Activated naive CD4-positive, alpha-beta T cell treated with anti-CD3 and anti-CD28 coated beads for 36 hours (primary cell): ENCODE measurements at regions not wholly inside any gene's neighbourhood (a gene's known extent, or its start where the extent isn't known, plus 50 kb on each side); places are given as distances from the start of the nearest gene placed in this dataset.
A peak's percentile ranks its signal among the peaks of the same experiment; 100 is the strongest.

Experiments used
- CTCF ChIA-PET: fragments of 350-600 bp; sonication (Branson Sonifier 250); formaldehyde crosslinking; loops from one replicate; lab custom pipeline; 2021; ENCODE audit warnings: antibody characterized with exemption; lab: Charles Lee
- DNase-seq: peaks from one replicate; pipeline ENCODE4 v3.0.0-alpha.2; 2020
- H3K27ac Mint-ChIP-seq: one replicate; pipeline ENCODE4 v1.8.0; 2021; ENCODE audit warnings: mild to moderate bottlenecking, mixed read lengths
- H3K27me3 Mint-ChIP-seq: one replicate; pipeline ENCODE4 v1.8.0; 2021; ENCODE audit warnings: low read depth, mixed read lengths
- H3K36me3 Mint-ChIP-seq: one replicate; pipeline ENCODE4 v1.8.0; 2021; ENCODE audit warnings: low read depth, mixed read lengths
- H3K4me1 Mint-ChIP-seq: one replicate; pipeline ENCODE4 v1.8.0; 2021; ENCODE audit warnings: low read depth, mixed read lengths
- H3K4me3 Mint-ChIP-seq: one replicate; pipeline ENCODE4 v1.8.0; 2021; ENCODE audit warnings: mild to moderate bottlenecking, moderate library complexity, mixed read lengths
- H3K9me3 Mint-ChIP-seq: one replicate; pipeline ENCODE4 v1.8.0; 2021; ENCODE audit warnings: mixed read lengths
- intact Hi-C: fragments of 100-400 bp; cut with micrococcal nuclease; formaldehyde crosslinking; loops from one replicate; pipeline ENCODE4 v1.15.1; 2023

DNA sequence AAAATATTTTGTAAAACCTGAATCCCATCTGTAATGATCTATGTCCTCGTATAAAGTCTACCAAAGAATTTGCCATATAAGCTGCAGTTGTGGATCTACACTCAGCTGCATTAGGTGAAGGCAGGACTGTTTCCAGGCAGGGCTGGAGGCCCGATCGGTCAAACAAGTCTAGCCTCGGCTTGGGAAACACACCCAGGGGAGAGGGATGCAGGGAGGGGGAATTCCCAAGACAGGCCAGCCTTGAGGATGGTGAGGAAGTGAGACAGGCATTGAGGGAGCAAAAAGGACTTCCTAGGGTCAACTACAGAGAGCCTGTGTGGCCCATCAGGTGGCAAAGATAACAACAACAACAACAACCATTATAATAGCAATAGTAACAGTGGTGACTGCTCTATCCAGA, 174.1 kb upstream of the FSTL4 start:
- H3K9me3 Mint-ChIP-seq: peaks cover 5% of the 10 kb centered on the region
- H3K4me3 Mint-ChIP-seq: no peak overlapping the region
- H3K4me1 Mint-ChIP-seq: no peaks in the 10 kb centered on the region
- CTCF ChIA-PET: no interaction called here
- intact Hi-C loops: no loop called here
- no peaks in the 10 kb centered on the region for H3K27me3 Mint-ChIP-seq
- no peaks in the 10 kb centered on the region for H3K36me3 Mint-ChIP-seq
- no peak overlapping the region for H3K27ac Mint-ChIP-seq
- no peak for DNase-seq

DNA sequence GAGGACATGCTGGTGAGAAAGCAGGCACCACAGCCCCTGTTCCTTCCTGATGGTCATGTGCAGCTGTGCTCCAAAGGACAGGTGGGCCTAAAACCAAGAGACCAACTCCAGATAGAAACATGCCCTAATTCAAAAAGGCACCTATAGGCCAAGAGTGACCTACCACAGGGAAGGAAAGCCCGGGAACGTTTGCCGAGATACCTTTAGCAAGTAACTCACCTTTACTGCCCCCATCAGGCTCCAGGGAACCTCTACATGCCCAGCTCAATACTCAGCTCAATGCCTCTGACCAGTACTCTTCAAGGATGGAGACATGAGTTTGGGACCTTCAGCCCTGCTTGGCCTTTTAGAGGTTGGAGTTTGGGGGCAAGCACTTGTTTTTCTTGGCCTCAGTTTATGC, 172.8 kb upstream of the FSTL4 start:
- CTCF ChIA-PET: no interaction called here
- H3K9me3 Mint-ChIP-seq: peaks cover 5% of the 10 kb centered on the region
- intact Hi-C loops: no loop called here
- DNase-seq: no peak
- no peak overlapping the region for H3K4me3 Mint-ChIP-seq
- H3K36me3 Mint-ChIP-seq: no peaks in the 10 kb centered on the region
- no peaks in the 10 kb centered on the region for H3K27me3 Mint-ChIP-seq
- no peaks in the 10 kb centered on the region for H3K4me1 Mint-ChIP-seq
- H3K27ac Mint-ChIP-seq: no peak overlapping the region

DNA sequence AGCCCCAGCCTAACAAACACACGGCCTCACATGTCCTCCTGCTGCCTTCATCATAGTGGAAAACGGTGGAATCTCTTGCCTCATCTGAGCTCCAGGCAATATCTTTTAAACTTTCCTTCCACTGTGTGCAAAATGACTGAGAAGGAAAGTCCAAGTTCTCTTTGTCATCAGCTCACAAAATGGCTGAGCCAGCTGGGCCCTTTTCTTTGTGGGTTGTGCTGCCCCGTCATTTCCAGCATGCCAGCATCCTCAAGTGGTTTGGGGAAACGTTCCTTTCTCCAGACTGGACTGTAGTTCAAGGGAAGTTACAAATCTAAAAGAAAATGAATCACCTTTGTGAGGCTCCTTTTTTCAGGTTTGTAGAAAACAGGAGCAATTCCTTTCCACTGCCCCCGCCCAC, 171.1 kb upstream of the FSTL4 start:
- CTCF ChIA-PET: no interaction called here
- no peaks in the 10 kb centered on the region for H3K36me3 Mint-ChIP-seq
- intact Hi-C loops: no loop called here
- H3K27ac Mint-ChIP-seq: no peak overlapping the region
- H3K27me3 Mint-ChIP-seq: no peaks in the 10 kb centered on the region
- H3K4me1 Mint-ChIP-seq: no peaks in the 10 kb centered on the region
- H3K4me3 Mint-ChIP-seq: no peak overlapping the region
- H3K9me3 Mint-ChIP-seq: peaks cover 5% of the 10 kb centered on the region
- DNase-seq: peak; percentile 11

DNA sequence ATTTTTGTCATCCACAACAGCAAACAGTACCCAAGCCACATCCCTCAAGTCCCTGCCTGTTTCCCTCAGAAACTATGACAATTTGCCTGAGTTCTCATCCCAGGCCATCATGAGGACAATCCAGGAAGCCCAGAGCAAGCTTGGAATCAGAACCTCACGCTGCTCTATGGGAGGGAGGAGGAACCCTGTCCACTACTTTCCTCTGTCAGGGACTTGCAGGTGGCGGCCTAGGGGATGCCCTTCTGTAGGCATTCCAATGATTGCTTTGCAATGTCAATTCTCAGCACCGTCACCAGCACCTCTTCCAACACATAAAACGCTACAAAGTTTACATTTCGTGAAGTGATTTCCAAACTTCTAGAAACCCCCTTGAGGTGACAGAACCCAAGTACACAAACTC, 170.4 kb upstream of the FSTL4 start:
- Mint-ChIP-seq H3K27me3 (no peaks in the 10 kb centered on the region), H3K9me3 (peaks cover 5% of the 10 kb centered on the region), H3K4me3 (no peak overlapping the region), H3K36me3 (no peaks in the 10 kb centered on the region), H3K4me1 (no peaks in the 10 kb centered on the region), H3K27ac (no peak overlapping the region)
- DNase-seq: no peak
- intact Hi-C loops: no loop called here
- CTCF ChIA-PET: no interaction called here

DNA sequence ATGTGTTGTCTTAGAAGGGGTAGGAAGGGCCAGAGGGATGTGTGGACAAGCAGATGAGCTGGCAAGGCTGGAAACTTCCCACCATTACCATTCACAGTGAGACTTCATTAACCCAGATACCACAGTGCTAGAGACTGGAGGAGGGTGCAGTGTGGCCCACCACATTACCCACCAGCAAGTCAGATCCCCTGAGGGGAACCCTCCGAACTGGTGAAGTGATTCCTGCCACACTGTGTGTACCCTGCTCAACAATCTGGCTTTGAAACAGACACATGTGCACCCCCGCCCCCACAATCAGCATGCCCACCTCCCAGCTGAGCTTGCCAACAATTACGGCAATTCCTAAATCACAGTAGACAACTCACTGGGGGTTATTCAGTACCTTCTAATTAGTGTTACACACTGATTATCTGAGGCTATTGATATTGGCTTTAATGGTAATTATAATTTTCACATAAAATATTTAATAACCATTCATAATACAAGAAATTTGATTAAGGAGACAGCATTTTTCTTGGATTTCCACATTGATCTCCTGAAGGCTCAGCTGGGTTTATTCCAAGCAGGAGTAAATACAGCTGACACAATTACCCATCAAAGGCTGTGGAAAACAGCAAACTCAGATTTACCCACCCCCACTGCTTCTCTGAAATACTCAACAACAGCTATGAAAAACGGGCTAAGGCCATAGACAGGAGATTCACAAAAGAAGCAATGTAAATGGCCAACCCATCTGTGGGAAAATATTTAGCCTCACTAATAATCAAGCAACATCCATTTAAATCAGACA, 169.3 kb upstream of the FSTL4 start:
- Mint-ChIP-seq H3K36me3 (no peaks in the 10 kb centered on the region), H3K4me3 (no peak overlapping the region), H3K27me3 (no peaks in the 10 kb centered on the region), H3K27ac (no peak overlapping the region), H3K9me3 (peaks cover 5% of the 10 kb centered on the region), H3K4me1 (no peaks in the 10 kb centered on the region)
- no peak for DNase-seq
- CTCF ChIA-PET: no interaction called here
- intact Hi-C loops: no loop called here

DNA sequence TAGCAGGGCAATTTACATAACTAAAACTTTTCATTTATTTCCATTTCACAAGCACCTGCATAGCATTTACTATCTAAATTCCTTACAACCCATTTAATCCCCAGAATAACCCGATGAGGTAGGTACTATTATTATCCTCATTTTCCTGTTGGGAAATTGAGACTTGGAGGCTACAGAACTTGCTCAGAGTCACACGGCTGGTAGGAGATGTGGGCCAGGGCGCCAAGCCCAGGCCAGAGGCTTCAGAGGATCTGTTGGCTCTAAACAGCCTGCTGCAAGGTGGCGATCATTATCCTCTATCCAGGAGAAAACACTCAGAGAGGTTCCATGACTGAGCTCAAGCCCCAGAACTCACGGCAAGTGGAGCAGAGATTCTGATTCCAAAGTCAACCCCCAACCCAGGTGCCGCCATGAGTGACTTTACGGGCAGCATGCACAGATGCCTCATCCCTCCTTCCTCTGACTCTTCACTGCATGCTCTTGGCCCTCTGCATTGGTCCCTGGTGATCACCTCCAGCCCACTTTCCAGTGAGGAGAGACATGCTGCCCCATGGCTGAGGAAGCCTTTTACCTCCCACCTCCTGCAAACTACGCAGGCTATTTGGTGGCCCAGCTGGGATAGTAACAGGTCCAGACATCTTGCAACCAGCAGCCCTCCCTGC, 168.4 kb upstream of the FSTL4 start:
- Mint-ChIP-seq H3K36me3 (no peaks in the 10 kb centered on the region), H3K27ac (no peak overlapping the region), H3K4me1 (no peaks in the 10 kb centered on the region), H3K27me3 (no peaks in the 10 kb centered on the region), H3K9me3 (peaks cover 5% of the 10 kb centered on the region), H3K4me3 (no peak overlapping the region)
- no peak for DNase-seq
- CTCF ChIA-PET: no interaction called here
- intact Hi-C loops: no loop called here

DNA sequence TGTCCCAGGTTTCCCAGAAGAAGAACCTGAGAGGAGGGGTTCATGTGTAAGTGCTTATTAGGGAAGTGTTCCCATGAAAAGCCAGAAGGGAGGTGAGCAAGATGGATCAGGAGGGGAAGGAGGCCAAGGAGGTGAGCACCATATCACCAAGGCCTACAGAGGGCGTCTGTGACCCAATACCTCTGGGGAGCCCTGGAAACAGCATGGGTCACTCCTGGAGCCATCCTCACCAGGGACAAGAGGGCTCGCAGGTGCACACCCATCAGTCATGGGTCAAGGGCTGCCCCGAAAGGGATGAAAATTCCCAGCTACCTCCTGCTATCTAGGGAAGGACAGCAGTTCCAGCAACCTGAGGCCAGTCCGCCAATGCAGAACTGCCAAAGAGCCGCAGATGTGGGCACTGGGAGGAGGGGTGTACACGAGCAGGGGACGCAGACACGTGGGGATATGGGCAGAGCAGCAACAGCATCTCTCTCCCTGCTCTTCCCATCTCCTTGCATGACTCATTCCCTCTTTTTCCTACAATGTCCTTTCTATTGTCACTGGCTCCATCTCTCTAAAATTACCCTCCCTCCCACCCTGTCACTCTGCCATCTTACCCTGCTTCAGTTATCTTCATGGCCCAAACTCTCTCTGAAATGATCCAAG, 167.6 kb upstream of the FSTL4 start:
- CTCF ChIA-PET: interaction anchor here (0.7 kb wide), 1 partner anchor 90 kb away, joined by 3 read pairs; no protein-coding TSS in a partner anchor
- H3K36me3 Mint-ChIP-seq: no peaks in the 10 kb centered on the region
- intact Hi-C loops: loop anchor here (5.0 kb wide), 1 partner anchor 77 kb away; no protein-coding TSS in a partner anchor
- no peaks in the 10 kb centered on the region for H3K4me1 Mint-ChIP-seq
- DNase-seq: no peak
- H3K9me3 Mint-ChIP-seq: peaks cover under 1% of the 10 kb centered on the region
- H3K27ac Mint-ChIP-seq: no peak overlapping the region
- H3K4me3 Mint-ChIP-seq: no peak overlapping the region
- no peaks in the 10 kb centered on the region for H3K27me3 Mint-ChIP-seq

DNA sequence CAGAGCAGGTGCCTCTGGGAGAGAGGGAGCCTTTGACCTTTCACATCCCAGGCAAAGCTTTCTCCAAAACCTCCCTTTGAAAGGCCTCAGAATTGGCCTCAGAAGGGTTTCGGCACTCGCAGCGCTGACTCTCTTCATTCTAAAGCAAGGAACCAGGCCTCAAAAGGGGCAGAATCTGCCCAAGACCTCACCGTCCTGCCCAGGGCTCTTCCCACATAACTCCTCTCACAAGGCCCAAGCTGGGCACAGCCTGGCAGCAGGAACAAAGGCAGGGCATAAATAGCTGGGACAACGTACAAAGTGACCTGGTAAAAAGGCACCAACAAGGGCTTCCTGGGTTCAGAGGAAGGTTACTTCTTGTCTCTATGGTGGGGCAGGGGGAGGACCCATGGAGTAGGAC, 166.3 kb upstream of the FSTL4 start:
- Mint-ChIP-seq H3K36me3 (no peaks in the 10 kb centered on the region), H3K9me3 (no peaks in the 10 kb centered on the region), H3K4me3 (no peak overlapping the region), H3K4me1 (no peaks in the 10 kb centered on the region), H3K27ac (no peak overlapping the region), H3K27me3 (no peaks in the 10 kb centered on the region)
- CTCF ChIA-PET: interaction anchor here (0.6 kb wide), 1 partner anchor 121 kb away, joined by 4 read pairs; no protein-coding TSS in a partner anchor
- intact Hi-C loops: loop anchor here (5.0 kb wide), 1 partner anchor 79 kb away; no protein-coding TSS in a partner anchor
- no peak for DNase-seq

DNA sequence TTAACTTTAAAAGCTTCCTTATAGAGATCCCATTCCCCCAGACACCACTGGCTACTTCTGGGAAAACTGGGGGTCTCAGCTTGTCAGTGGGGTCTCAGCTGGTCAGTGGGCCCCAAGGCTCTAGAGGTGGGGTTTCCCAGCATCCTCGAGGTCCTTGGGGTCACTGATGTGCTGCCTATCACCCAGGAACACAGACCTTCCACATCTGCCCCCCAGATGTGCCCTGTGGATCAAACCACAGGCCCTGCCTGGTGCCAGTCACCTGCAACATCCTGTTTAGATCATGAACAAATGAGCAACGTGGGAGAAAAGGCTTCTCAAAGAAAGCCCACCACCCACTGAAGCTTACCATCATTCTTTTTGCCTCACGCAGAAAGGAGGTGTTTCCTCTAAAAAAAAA, 165.6 kb upstream of the FSTL4 start:
- DNase-seq: no peak
- Mint-ChIP-seq H3K36me3 (no peaks in the 10 kb centered on the region), H3K27ac (no peak overlapping the region), H3K4me1 (no peaks in the 10 kb centered on the region), H3K9me3 (no peaks in the 10 kb centered on the region), H3K27me3 (no peaks in the 10 kb centered on the region), H3K4me3 (no peak overlapping the region)
- CTCF ChIA-PET: interaction anchor here (0.6 kb wide), 1 partner anchor 120 kb away, joined by 4 read pairs; no protein-coding TSS in a partner anchor
- intact Hi-C loops: loop anchor here (5.0 kb wide), 1 partner anchor 79 kb away; no protein-coding TSS in a partner anchor

DNA sequence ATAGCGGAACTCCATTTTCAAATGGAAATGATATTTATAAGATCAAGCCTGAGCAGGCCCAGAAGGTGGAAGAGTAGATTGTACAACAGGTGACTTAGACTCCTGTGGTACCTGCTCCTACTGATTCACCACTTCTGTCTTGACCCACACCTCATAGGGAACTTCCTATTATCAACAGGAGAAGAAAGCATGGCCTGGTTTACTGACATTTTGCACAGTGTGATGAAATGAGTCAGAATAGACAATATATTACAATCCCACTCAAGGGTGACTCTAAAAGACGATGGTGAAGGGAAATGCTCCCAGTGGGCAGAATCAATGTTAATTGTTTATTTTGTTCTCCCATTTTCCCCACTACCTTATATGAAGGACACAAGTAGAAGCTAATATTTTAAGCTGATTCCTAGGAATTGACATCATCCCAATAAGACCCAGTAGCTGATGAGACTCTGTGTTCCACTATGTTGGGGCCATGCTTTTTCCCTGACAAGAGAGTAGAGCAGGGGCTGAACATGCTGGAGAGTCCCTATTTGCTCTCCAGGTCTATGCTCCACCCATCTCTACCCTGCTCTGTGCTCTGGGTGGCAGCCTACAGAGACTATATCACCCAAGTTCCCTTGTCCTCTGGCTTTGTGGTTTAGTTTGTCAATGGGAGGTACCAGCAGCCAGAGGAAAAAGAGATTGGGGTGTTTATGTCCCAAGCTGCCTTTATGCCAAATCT, 163.4 kb upstream of the FSTL4 start:
- H3K4me1 Mint-ChIP-seq: no peaks in the 10 kb centered on the region
- H3K9me3 Mint-ChIP-seq: no peaks in the 10 kb centered on the region
- intact Hi-C loops: loop anchor here (5.0 kb wide), 1 partner anchor 82 kb away; no protein-coding TSS in a partner anchor
- H3K4me3 Mint-ChIP-seq: no peak overlapping the region
- CTCF ChIA-PET: no interaction called here
- H3K36me3 Mint-ChIP-seq: no peaks in the 10 kb centered on the region
- peaks cover 5% of the 10 kb centered on the region for H3K27me3 Mint-ChIP-seq
- no peak for DNase-seq
- H3K27ac Mint-ChIP-seq: no peak overlapping the region

DNA sequence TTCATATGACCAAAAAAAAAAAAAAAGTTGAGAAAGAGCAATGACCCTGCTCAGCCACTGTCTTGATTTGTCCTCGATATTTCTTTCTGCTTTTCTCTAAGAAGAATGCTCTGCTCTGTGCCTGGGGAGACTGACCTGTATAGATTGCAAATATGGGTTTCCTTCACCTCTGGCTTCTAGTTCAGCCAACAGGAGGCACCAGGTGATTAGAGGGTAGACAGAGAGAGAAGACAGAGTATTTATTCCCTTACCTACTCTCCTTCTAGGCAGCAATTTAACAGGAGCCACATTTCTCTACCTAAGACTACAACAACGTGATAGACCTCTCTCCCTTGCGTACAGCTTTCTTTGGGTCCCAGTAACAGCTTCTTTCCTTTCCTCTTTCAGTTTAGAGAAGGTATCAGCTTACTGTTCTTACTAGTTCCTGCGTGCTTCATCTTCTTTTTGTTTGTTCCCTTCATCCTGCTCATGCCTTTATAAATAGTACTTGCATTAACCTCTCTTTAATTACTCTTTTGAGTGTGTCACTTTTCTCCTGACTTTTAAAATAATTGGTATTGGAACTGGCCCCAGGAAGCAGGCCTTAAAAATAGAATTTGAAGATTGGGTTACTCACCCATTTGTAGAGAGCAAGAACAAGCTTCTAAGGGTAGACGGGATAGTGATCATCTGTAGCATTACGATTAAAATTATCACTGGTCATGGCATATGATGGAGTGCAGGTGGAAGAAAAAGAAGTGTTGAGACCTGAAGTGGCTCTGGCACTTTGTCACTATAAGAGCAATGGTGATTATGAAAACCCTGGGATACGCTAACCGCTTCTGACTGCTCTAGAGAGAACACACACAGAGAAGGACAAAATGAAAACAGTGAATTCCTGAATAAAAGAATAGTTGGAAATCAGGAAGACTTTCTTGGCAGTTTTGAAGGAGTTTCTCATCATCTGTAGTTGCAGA, 161.2 kb upstream of the FSTL4 start:
- DNase-seq: no peak
- Mint-ChIP-seq H3K36me3 (no peaks in the 10 kb centered on the region), H3K4me1 (no peaks in the 10 kb centered on the region), H3K9me3 (no peaks in the 10 kb centered on the region), H3K4me3 (no peak overlapping the region), H3K27ac (no peak overlapping the region), H3K27me3 (peaks cover 8% of the 10 kb centered on the region)
- CTCF ChIA-PET: no interaction called here
- intact Hi-C loops: no loop called here
